WTC11 (cell line): ENCODE measurements at regions not wholly inside any gene's neighbourhood (a gene's known extent, or its start where the extent isn't known, plus 50 kb on each side); places are given as distances from the start of the nearest gene placed in this dataset.

Source experiments
- ATAC-seq: fragments of 200-7000 bp; cut with Tn5 transposase; 2 replicates; pipeline ENCODE4 v1.10.0; 2021; ENCODE audit warnings: mild to moderate bottlenecking, moderate library complexity
- CTCF ChIA-PET: fragments of 300-600 bp; sonication (Branson Sonifier 250); formaldehyde crosslinking; loops from one replicate; lab custom pipeline; 2021; ENCODE audit warnings: antibody characterized with exemption; lab: Charles Lee
- POLR2A ChIA-PET: fragments of 350-600 bp; sonication (Branson Sonifier 250); formaldehyde crosslinking; loops from one replicate; lab custom pipeline; 2021; ENCODE audit warnings: antibody characterized with exemption; lab: Charles Lee
- DNase-seq: peaks from one replicate; pipeline ENCODE4 v3.0.0; 2021; ENCODE audit warnings: low spot score
- H3K27ac Mint-ChIP-seq: 2 replicates; pipeline ENCODE4 v1.8.0; 2021; ENCODE audit warnings: mixed read lengths
- H3K27me3 Mint-ChIP-seq: 2 replicates; pipeline ENCODE4 v1.8.0; 2021; ENCODE audit warnings: low read depth, mild to moderate bottlenecking, moderate library complexity, mixed read lengths
- H3K36me3 Mint-ChIP-seq: 2 replicates; pipeline ENCODE4 v1.8.0; 2021; ENCODE audit warnings: mixed read lengths
- H3K4me1 Mint-ChIP-seq: 2 replicates; pipeline ENCODE4 v1.8.0; 2022; ENCODE audit warnings: mixed read lengths
- H3K4me3 Mint-ChIP-seq: 2 replicates; pipeline ENCODE4 v1.8.0; 2021; ENCODE audit warnings: mild to moderate bottlenecking, moderate library complexity, mixed read lengths
- H3K9me3 Mint-ChIP-seq: 2 replicates; pipeline ENCODE4 v1.8.0; 2021; ENCODE audit warnings: mixed read lengths
- ATF1 ChIP-seq: sonication (generic); formaldehyde crosslinking; IDR thresholded peaks from 2 replicates; pipeline ENCODE4 v1.8.1; 2023; ENCODE audit warnings: mild to moderate bottlenecking, moderate library complexity, missing genetic modification reagents
- ATF6 ChIP-seq: sonication (generic); formaldehyde crosslinking; IDR thresholded peaks from 2 replicates; pipeline ENCODE4 v1.8.1; 2023; ENCODE audit warnings: mild to moderate bottlenecking, missing genetic modification reagents
- CREB1 ChIP-seq: sonication (generic); formaldehyde crosslinking; IDR thresholded peaks from 2 replicates; pipeline ENCODE4 v1.8.0; 2023; ENCODE audit warnings: mild to moderate bottlenecking, missing genetic modification reagents
- CREM ChIP-seq: sonication (generic); formaldehyde crosslinking; IDR thresholded peaks from 2 replicates; pipeline ENCODE4 v1.8.1; 2022; ENCODE audit warnings: mild to moderate bottlenecking, missing genetic modification reagents, moderate library complexity
- CTCF ChIP-seq: fragments of 200-600 bp; IDR thresholded peaks from 2 replicates; pipeline ENCODE4 v1.8.0; 2022; ENCODE audit warnings: antibody characterized with exemption
- ESRRA ChIP-seq: sonication (generic); formaldehyde crosslinking; IDR thresholded peaks from 2 replicates; pipeline ENCODE4 v1.8.1; 2022; ENCODE audit warnings: mild to moderate bottlenecking, missing genetic modification reagents, borderline replicate concordance
- ETV6 ChIP-seq: sonication (generic); formaldehyde crosslinking; IDR thresholded peaks from 2 replicates; pipeline ENCODE4 v1.8.1; 2022; ENCODE audit warnings: mild to moderate bottlenecking, missing genetic modification reagents
- FOXJ3 ChIP-seq: sonication (generic); formaldehyde crosslinking; IDR thresholded peaks from 2 replicates; pipeline ENCODE4 v1.9.0; 2021; ENCODE audit warnings: missing genetic modification reagents, mild to moderate bottlenecking, borderline replicate concordance
- FOXK1 ChIP-seq: sonication (generic); formaldehyde crosslinking; IDR thresholded peaks from 2 replicates; pipeline ENCODE4 v1.8.0; 2022; ENCODE audit warnings: mild to moderate bottlenecking, moderate library complexity, missing genetic modification reagents
- GABPB1 ChIP-seq: sonication (generic); formaldehyde crosslinking; IDR thresholded peaks from 2 replicates; pipeline ENCODE4 v1.8.1; 2023; ENCODE audit warnings: mild to moderate bottlenecking, missing genetic modification reagents
- HMGA2 ChIP-seq: fragments of 250-450 bp; sonication (Bioruptor Pico); IDR thresholded peaks from 2 replicates; pipeline ENCODE4 v1.4.0; 2021; ENCODE audit warnings: mild to moderate bottlenecking, moderate library complexity
- HMGXB4 ChIP-seq: sonication (generic); formaldehyde crosslinking; IDR thresholded peaks from 2 replicates; pipeline ENCODE4 v1.8.1; 2023; ENCODE audit warnings: mild to moderate bottlenecking, moderate library complexity, missing genetic modification reagents
- MLX ChIP-seq: sonication (generic); formaldehyde crosslinking; IDR thresholded peaks from 2 replicates; pipeline ENCODE4 v1.8.1; 2023; ENCODE audit warnings: mild to moderate bottlenecking, missing genetic modification reagents, moderate library complexity
- MYBL2 ChIP-seq: sonication (generic); formaldehyde crosslinking; IDR thresholded peaks from 2 replicates; pipeline ENCODE4 v1.8.1; 2023; ENCODE audit warnings: mild to moderate bottlenecking, moderate library complexity, missing genetic modification reagents
- NFYB ChIP-seq: sonication (generic); formaldehyde crosslinking; conservative IDR thresholded peaks from 2 replicates; pipeline ENCODE4 v1.8.0; 2022; ENCODE audit warnings: low read depth, missing genetic modification reagents
- NR2C2 ChIP-seq: sonication (generic); formaldehyde crosslinking; IDR thresholded peaks from 2 replicates; pipeline ENCODE4 v1.8.0; 2022; ENCODE audit warnings: mild to moderate bottlenecking, missing genetic modification reagents
- PREB ChIP-seq: sonication (generic); formaldehyde crosslinking; IDR thresholded peaks from 2 replicates; pipeline ENCODE4 v1.8.1; 2022; ENCODE audit warnings: mild to moderate bottlenecking, missing genetic modification reagents, moderate library complexity, borderline replicate concordance
- PRRX2 ChIP-seq: fragments of 250-450 bp; sonication (Bioruptor Pico); IDR thresholded peaks from 2 replicates; pipeline ENCODE4 v1.8.0; 2021; ENCODE audit warnings: mild to moderate bottlenecking
- SOX15 ChIP-seq: fragments of 250-450 bp; sonication (Bioruptor Pico); IDR thresholded peaks from 2 replicates; pipeline ENCODE4 v1.9.0; 2021; ENCODE audit warnings: mild to moderate bottlenecking
- SP1 ChIP-seq: sonication (generic); formaldehyde crosslinking; conservative IDR thresholded peaks from 2 replicates; pipeline ENCODE4 v1.8.1; 2022; ENCODE audit warnings: missing genetic modification reagents
- TEAD4 ChIP-seq: sonication (generic); formaldehyde crosslinking; IDR thresholded peaks from 2 replicates; pipeline ENCODE4 v1.8.0; 2022; ENCODE audit warnings: mild to moderate bottlenecking, missing genetic modification reagents
- ZBTB21 ChIP-seq: sonication (generic); formaldehyde crosslinking; IDR thresholded peaks from 2 replicates; pipeline ENCODE4 v1.8.1; 2023; ENCODE audit warnings: mild to moderate bottlenecking, missing genetic modification reagents, borderline replicate concordance
- ZNF121 ChIP-seq: sonication (generic); formaldehyde crosslinking; IDR thresholded peaks from 2 replicates; pipeline ENCODE4 v1.8.0; 2023; ENCODE audit warnings: missing genetic modification reagents
- ZNF263 ChIP-seq: sonication (generic); formaldehyde crosslinking; IDR thresholded peaks from 2 replicates; pipeline ENCODE4 v1.8.1; 2022; ENCODE audit warnings: low read depth, mild to moderate bottlenecking, moderate library complexity, missing genetic modification reagents
- ZNF671 ChIP-seq: fragments of 250-450 bp; sonication (Bioruptor Pico); IDR thresholded peaks from 2 replicates; pipeline ENCODE4 v1.8.0; 2021; ENCODE audit warnings: mild to moderate bottlenecking

- ChIA-PET CTCF (interaction anchor here (0.5 to 2.7 kb wide), 12 partner anchors 9 to 225 kb away, joined by 3 to 9 read pairs (median 3); no protein-coding TSS in a partner anchor), POLR2A (interaction anchor here (1.0 kb wide), 1 partner anchor 55 kb away, joined by 3 read pairs; no protein-coding TSS in a partner anchor)
- H3K27ac Mint-ChIP-seq, result no peak overlapping the region
- no peaks in the 10 kb centered on the region for H3K36me3 Mint-ChIP-seq
- H3K9me3 Mint-ChIP-seq, result no peaks in the 10 kb centered on the region
- H3K4me3 Mint-ChIP-seq, result no peak overlapping the region
- H3K4me1 Mint-ChIP-seq, result peaks cover 4% of the 10 kb centered on the region; the same call in 1 of the 2 replicates
- ATAC-seq (no peak; the same call in 1 of the 2 replicates), DNase-seq (no peak)
- peaks cover 38% of the 10 kb centered on the region for H3K27me3 Mint-ChIP-seq
- no peak for TF ChIP-seq ATF6 (CRISPR knock-in tag)
- TF ChIP-seq CTCF, result 0 out of 2 replicates have a peak, but pooled peaks have one; percentile 19
Observed at GRCh38 chr9:93379051-93379450, 72.4 kb upstream of the FAM120A start.

GRCh38 chr9:93380410-93381060 lies 71.0 kb upstream of the FAM120A start:
- CTCF ChIA-PET, result interaction anchor here (0.8 to 2.7 kb wide), 6 partner anchors 9 to 226 kb away, joined by 3 to 9 read pairs (median 4); partner anchors contain the start of gene FAM120AOS
- H3K4me1 Mint-ChIP-seq, result peaks cover 4% of the 10 kb centered on the region; the same call in 1 of the 2 replicates
- TF ChIP-seq ZNF121 (no peak), ZNF263 (no peak), CREB1 (no peak), PRRX2 (no peak), NR2C2 (no peak), FOXK1 (CRISPR knock-in tag) (no peak), SP1 (CRISPR knock-in tag) (no peak), ATF1 (CRISPR knock-in tag) (no peak), ATF6 (CRISPR knock-in tag) (no peak), HMGXB4 (no peak), NFYB (no peak), FOXJ3 (CRISPR knock-in tag) (no peak), ESRRA (CRISPR knock-in tag) (no peak)
- no peak overlapping the region for H3K27ac Mint-ChIP-seq
- H3K4me3 Mint-ChIP-seq, result no peak overlapping the region
- no peak for DNase-seq
- no peaks in the 10 kb centered on the region for H3K36me3 Mint-ChIP-seq
- H3K27me3 Mint-ChIP-seq, result peaks cover 33% of the 10 kb centered on the region
- H3K9me3 Mint-ChIP-seq, result no peaks in the 10 kb centered on the region
- POLR2A ChIA-PET, result no interaction called here
- peak; percentile 65 for ATAC-seq

- H3K4me1 Mint-ChIP-seq, result peaks cover 5% of the 10 kb centered on the region
- no peaks in the 10 kb centered on the region for H3K9me3 Mint-ChIP-seq
- DNase-seq (no peak), ATAC-seq (no peak)
- H3K4me3 Mint-ChIP-seq, result no peak overlapping the region
- H3K27ac Mint-ChIP-seq, result no peak overlapping the region
- ChIA-PET CTCF (interaction anchor here (0.7 kb wide), 1 partner anchor 9 kb away, joined by 3 read pairs; no protein-coding TSS in a partner anchor), POLR2A (no interaction called here)
- no peaks in the 10 kb centered on the region for H3K36me3 Mint-ChIP-seq
- peaks cover 6% of the 10 kb centered on the region; the same call in 1 of the 2 replicates for H3K27me3 Mint-ChIP-seq
- TF ChIP-seq ZNF671 (CRISPR knock-in tag) (no peak), SOX15 (CRISPR knock-in tag) (no peak), ZBTB21 (CRISPR knock-in tag) (no peak), MYBL2 (CRISPR knock-in tag) (no peak), PREB (CRISPR knock-in tag) (no peak), TEAD4 (CRISPR knock-in tag) (no peak), MLX (CRISPR knock-in tag) (no peak), GABPB1 (no peak), CREM (no peak), HMGA2 (CRISPR knock-in tag) (no peak), ETV6 (no peak)
Observed at GRCh38 chr9:93387791-93388190, 63.7 kb upstream of the FAM120A start.
